Fibroblast of villous mesenchyme (primary cell): ENCODE measurements at regions not wholly inside any gene's neighbourhood (a gene's known extent, or its start where the extent isn't known, plus 50 kb on each side); places are given as distances from the start of the nearest gene placed in this dataset.

Experiments
- DNase-seq: peaks from one replicate; pipeline ENCODE4 v3.0.0-alpha.2; 2010; ENCODE audit warnings: low read depth
- H3K4me3 ChIP-seq: 2 replicates; pipeline ENCODE4 v1.5.1; 2011; ENCODE audit warnings: low read depth, mild to moderate bottlenecking, low read length
- TF ChIP-seq, protein P1 (sequence below): IDR thresholded peaks from 2 replicates; pipeline ENCODE4 v1.5.1; 2012; ENCODE audit warnings: low read depth, mild to moderate bottlenecking, low read length; ENCODE audit not compliant: insufficient read depth

DNA sequence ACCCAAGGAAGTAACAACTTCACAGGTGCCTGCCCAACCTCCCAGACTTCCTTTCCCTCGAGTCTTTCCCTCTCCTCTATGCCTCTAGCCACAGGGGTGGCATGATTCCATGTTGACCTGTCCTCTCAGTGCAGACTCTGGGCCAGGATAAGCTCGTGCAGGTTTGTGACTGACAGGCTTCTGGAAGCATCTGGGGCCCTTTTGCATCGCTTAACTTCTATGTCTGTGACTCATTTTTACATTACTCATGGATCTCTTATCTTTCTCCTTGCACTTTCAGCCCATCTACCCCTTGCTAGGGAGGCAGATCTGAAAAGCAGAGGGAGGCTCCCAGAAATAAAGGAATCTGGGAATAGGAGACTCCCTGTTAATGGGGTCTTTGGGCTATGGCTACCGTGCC lies 98.5 kb upstream of the RIOK3 start:
- DNase-seq = peak; percentile 26
- H3K4me3 ChIP-seq = no peak overlapping the region
- TF ChIP-seq, protein P1, sequence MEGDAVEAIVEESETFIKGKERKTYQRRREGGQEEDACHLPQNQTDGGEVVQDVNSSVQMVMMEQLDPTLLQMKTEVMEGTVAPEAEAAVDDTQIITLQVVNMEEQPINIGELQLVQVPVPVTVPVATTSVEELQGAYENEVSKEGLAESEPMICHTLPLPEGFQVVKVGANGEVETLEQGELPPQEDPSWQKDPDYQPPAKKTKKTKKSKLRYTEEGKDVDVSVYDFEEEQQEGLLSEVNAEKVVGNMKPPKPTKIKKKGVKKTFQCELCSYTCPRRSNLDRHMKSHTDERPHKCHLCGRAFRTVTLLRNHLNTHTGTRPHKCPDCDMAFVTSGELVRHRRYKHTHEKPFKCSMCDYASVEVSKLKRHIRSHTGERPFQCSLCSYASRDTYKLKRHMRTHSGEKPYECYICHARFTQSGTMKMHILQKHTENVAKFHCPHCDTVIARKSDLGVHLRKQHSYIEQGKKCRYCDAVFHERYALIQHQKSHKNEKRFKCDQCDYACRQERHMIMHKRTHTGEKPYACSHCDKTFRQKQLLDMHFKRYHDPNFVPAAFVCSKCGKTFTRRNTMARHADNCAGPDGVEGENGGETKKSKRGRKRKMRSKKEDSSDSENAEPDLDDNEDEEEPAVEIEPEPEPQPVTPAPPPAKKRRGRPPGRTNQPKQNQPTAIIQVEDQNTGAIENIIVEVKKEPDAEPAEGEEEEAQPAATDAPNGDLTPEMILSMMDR = no peak

- no peak overlapping the region for H3K4me3 ChIP-seq
- TF ChIP-seq, protein P1 = no peak
Observed at GRCh38 chr18:23355206-23355605, 97.9 kb upstream of the RIOK3 start.

DNA sequence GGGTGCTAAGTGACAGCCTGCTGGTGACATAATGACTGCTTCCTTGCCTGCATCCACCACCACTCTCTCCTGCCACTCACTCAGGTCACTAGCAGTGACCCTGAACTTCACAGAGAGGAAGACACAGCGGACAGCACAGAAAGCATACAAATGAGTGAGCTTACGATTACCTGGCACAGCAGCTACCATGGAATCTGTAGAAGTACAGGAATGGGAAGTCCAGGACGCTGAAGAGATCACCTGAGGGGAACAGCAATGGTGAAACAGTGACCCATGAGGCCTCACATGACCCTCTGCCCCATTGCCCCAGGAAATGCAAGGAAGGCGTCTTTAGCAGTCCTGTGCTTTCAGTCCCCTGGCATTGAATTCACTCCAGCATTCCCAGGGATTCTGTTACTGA lies 96.7 kb upstream of the RIOK3 start:
- TF ChIP-seq, protein P1 = no peak
- DNase-seq = no peak
- H3K4me3 ChIP-seq = no peak overlapping the region

More at GRCh38 chr18:23355206-23355605, 97.9 kb upstream of the RIOK3 start:
- DNase-seq = no peak

DNA sequence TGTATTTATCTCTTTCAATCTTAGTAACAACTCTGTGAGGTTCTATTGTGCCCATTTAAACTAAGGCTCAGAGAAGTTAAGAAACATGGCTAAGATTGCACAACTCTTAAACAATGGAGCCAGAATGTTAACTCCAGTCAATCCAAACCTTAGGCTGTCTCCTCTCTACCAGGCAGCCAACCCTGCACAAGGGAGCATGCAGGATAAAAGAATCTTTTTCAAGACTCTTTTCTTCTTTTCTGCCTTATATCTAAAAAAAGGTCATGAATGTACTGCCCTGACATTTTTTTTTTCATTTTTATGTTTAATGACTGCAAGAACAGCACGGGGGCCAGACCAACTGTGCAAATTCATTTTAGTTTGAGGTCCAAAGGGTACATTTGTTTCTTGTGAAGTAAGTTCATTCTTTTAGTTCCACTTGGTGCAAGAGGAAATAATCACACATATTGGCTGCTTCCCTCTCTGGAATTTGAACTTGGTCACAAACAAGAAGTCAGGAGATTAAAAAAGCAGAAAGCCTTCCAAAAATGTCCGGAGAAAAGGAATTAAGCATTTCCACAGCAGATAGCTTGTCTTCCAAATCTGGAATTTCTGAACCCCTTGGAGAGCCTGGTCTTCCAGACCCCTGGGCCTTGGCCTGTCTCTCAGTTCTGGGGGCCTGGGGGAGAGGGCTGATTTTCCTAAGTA lies 96.0 kb upstream of the RIOK3 start:
- DNase-seq = peak; percentile 39
- TF ChIP-seq, protein P1 = no peak
- no peak overlapping the region for H3K4me3 ChIP-seq

DNA sequence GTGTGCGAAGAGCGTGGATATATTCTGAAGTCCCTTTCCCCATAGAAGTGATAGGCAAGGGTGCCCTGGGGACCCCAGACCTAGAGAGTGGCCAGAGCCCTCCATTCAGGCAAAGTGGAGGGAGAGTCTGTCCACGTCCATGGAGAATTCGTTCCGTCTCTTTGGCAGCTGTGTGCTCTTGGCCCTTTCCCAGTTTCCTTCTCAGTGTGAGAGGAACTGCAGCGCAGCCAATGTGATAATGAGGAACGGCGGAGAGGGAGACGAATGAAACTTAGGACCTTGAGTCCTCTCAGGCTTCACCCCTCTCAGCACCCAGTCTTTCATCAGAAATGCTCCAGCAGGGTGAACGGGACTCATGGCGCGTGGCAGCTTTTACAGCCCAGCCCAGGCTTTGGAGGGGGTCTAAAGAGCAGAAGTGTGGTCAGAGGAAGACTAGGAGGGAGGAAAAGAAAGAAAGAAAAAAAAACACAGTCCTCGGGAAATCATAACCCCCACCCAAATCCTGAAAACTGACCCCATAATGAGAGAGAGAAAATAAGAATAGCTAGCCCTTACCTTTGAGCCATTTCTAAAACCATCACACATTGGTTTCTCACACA lies 95.0 kb upstream of the RIOK3 start:
- H3K4me3 ChIP-seq = no peak overlapping the region
- TF ChIP-seq, protein P1 = no peak
- DNase-seq = no peak

- DNase-seq = no peak
- TF ChIP-seq, protein P1 = no peak
- no peak overlapping the region for H3K4me3 ChIP-seq
Observed at GRCh38 chr18:23359421-23359820, 93.7 kb upstream of the RIOK3 start.
